H1 (cell line): ENCODE measurements at regions not wholly inside any gene's neighbourhood (a gene's known extent, or its start where the extent isn't known, plus 50 kb on each side); places are given as distances from the start of the nearest gene placed in this dataset.

Source experiments
- CTCF ChIA-PET: fragments of 300-600 bp; sonication (Branson Sonifier 250); formaldehyde crosslinking; loops from one replicate; lab custom pipeline; 2021; ENCODE audit not compliant: partially characterized antibody; lab: Charles Lee
- POLR2A ChIA-PET: fragments of 300-600 bp; sonication (Branson Sonifier 250); formaldehyde crosslinking; loops from one replicate; lab custom pipeline; 2021; ENCODE audit warnings: inconsistent platforms; ENCODE audit not compliant: partially characterized antibody; lab: Charles Lee
- DNase-seq, 2 experiments: peaks; one replicate each; pipeline versions ENCODE4 v3.0.0 to v3.0.0-alpha.2; 2010 to 2022; ENCODE audit warnings: low spot score in 2 of 2, low read depth in 1 of 2, mixed read lengths in 1 of 2
- FAIRE-seq: peaks from 2 replicates; lab custom pipeline; 2011; peaks lifted over from hg19 to GRCh38; lab: Jason Lieb, UNC
- H2AFZ ChIP-seq: 2 replicates; pipeline ENCODE4 v1.8.1; 2012; ENCODE audit warnings: low read length, inconsistent platforms
- H2AK5ac ChIP-seq: 2 replicates; pipeline ENCODE4 v1.6.1; 2013; ENCODE audit warnings: low read depth, low read length
- H2BK120ac ChIP-seq: replicated peaks from 2 replicates; pipeline ENCODE3; 2013; ENCODE audit warnings: low read depth, low read length, inconsistent platforms
- H2BK12ac ChIP-seq: 2 replicates; pipeline ENCODE4 v1.6.1; 2013; ENCODE audit warnings: low read depth, low read length
- H2BK15ac ChIP-seq: 2 replicates; pipeline ENCODE4 v1.6.1; 2013; ENCODE audit warnings: low read length
- H2BK20ac ChIP-seq: 2 replicates; pipeline ENCODE4 v1.6.1; 2013; ENCODE audit warnings: low read length
- H2BK5ac ChIP-seq: 2 replicates; pipeline ENCODE4 v1.6.1; 2013; ENCODE audit warnings: low read depth, low read length
- H3K14ac ChIP-seq: 2 replicates; pipeline ENCODE4 v1.6.1; 2013; ENCODE audit warnings: inconsistent platforms; ENCODE audit not compliant: insufficient read length
- H3K18ac ChIP-seq: 2 replicates; pipeline ENCODE4 v1.6.1; 2013; ENCODE audit warnings: low read length; ENCODE audit errors: extremely low read depth
- H3K23ac ChIP-seq: 2 replicates; pipeline ENCODE4 v1.6.1; 2013; ENCODE audit warnings: inconsistent platforms; ENCODE audit not compliant: insufficient read length
- H3K23me2 ChIP-seq: 2 replicates; pipeline ENCODE4 v1.6.1; 2013; ENCODE audit warnings: low read depth, low read length
- H3K27ac ChIP-seq: 2 replicates; pipeline ENCODE4 v1.6.1; 2011; ENCODE audit warnings: low read depth, low read length, inconsistent platforms
- H3K27me3 ChIP-seq, 4 experiments: replicated peaks in 1 of 4; 1 replicate in 1 of 4; 2 replicates in 3 of 4; pipeline versions ENCODE4 v1.6.1 to v1.8.1; 2011 to 2013; ENCODE audit warnings: low read length in 3 of 4, mild to moderate bottlenecking in 3 of 4, inconsistent platforms in 2 of 4, mixed read lengths in 2 of 4, moderate library complexity in 1 of 4; ENCODE audit not compliant: control insufficient read depth in 3 of 4, insufficient read depth in 3 of 4; ENCODE audit errors: extremely low read depth in 1 of 4
- H3K36me3 ChIP-seq, 4 experiments: 2 replicates each; pipeline versions ENCODE4 v1.6.1 to v1.8.1; 2011 to 2013; ENCODE audit warnings: mild to moderate bottlenecking in 4 of 4, low read length in 3 of 4, moderate library complexity in 2 of 4, control low read depth in 1 of 4, inconsistent platforms in 1 of 4; ENCODE audit not compliant: insufficient read depth in 4 of 4, control insufficient read depth in 2 of 4
- H3K4ac ChIP-seq: replicated peaks from 2 replicates; pipeline ENCODE3; 2013; ENCODE audit warnings: low read length, low read depth, mixed read lengths, inconsistent platforms; ENCODE audit not compliant: insufficient read length
- H3K4me1 ChIP-seq, 4 experiments: replicated peaks in 1 of 4; 1 replicate in 1 of 4; 2 replicates in 3 of 4; pipeline versions ENCODE4 v1.6.1 to v1.8.1; 2011 to 2013; ENCODE audit warnings: low read length in 3 of 4, inconsistent platforms in 2 of 4, mixed read lengths in 1 of 4; ENCODE audit not compliant: insufficient read depth in 4 of 4, control insufficient read depth in 3 of 4
- H3K4me2 ChIP-seq, 2 experiments: 2 replicates each; pipeline versions ENCODE4 v1.6.1 to v1.8.1; 2011 to 2013; ENCODE audit warnings: low read depth in 2 of 2, low read length in 2 of 2, control low read depth in 1 of 2, inconsistent platforms in 1 of 2, mild to moderate bottlenecking in 1 of 2; ENCODE audit not compliant: insufficient read depth in 1 of 2
- H3K4me3 ChIP-seq, 4 experiments: fragments of 200-600, 300-600 bp in 1 of 4; sonication (generic), shearing (Covaris generic), sonication (Bioruptor Twin) in 1 of 4; 2 replicates each; pipeline versions ENCODE4 v1.5.1 to v1.8.1; 2011 to 2016; ENCODE audit warnings: low read length in 4 of 4, low read depth in 3 of 4, control low read depth in 2 of 4, inconsistent platforms in 2 of 4, mild to moderate bottlenecking in 2 of 4, mixed read lengths in 1 of 4, moderate library complexity in 1 of 4; ENCODE audit not compliant: insufficient read depth in 2 of 4; ENCODE audit errors: extremely low read depth in 1 of 4
- H3K56ac ChIP-seq: replicated peaks from 2 replicates; pipeline ENCODE3; 2013; ENCODE audit warnings: low read depth, mild to moderate bottlenecking, mixed read lengths, low read length, inconsistent platforms; ENCODE audit not compliant: insufficient read length
- H3K79me1 ChIP-seq: 2 replicates; pipeline ENCODE4 v1.6.1; 2013; ENCODE audit warnings: low read depth, low read length, control low read depth
- H3K79me2 ChIP-seq, 2 experiments: 2 replicates each; pipeline versions ENCODE4 v1.6.1 to v1.8.1; 2012 to 2013; ENCODE audit warnings: low read length in 2 of 2, mild to moderate bottlenecking in 2 of 2, inconsistent platforms in 1 of 2; ENCODE audit not compliant: insufficient read depth in 2 of 2, control insufficient read depth in 1 of 2
- H3K9ac ChIP-seq, 4 experiments: replicated peaks in 1 of 4; 1 replicate in 1 of 4; 2 replicates in 3 of 4; pipeline versions ENCODE4 v1.6.1 to v1.8.1; 2011 to 2013; ENCODE audit warnings: low read depth in 3 of 4, low read length in 3 of 4, control low read depth in 2 of 4, mild to moderate bottlenecking in 2 of 4, moderate library complexity in 2 of 4, inconsistent platforms in 1 of 4; ENCODE audit errors: extremely low read depth in 1 of 4
- H3K9me3 ChIP-seq, 2 experiments: 2 replicates each; pipeline versions ENCODE4 v1.6.1 to v1.8.1; 2012 to 2013; ENCODE audit warnings: mild to moderate bottlenecking in 2 of 2, moderate library complexity in 2 of 2, control low read depth in 1 of 2, inconsistent platforms in 1 of 2, low read depth in 1 of 2, low read length in 1 of 2, mixed read lengths in 1 of 2; ENCODE audit not compliant: insufficient read depth in 2 of 2
- H4K20me1 ChIP-seq, 2 experiments: replicated peaks in 1 of 2; 2 replicates each; pipeline versions ENCODE3 to v1.8.1; 2011 to 2013; ENCODE audit warnings: inconsistent platforms in 2 of 2, low read length in 2 of 2, mild to moderate bottlenecking in 1 of 2; ENCODE audit not compliant: insufficient read depth in 2 of 2, control insufficient read depth in 1 of 2
- H4K5ac ChIP-seq: 2 replicates; pipeline ENCODE4 v1.6.1; 2013; ENCODE audit warnings: low read length, low read depth, mixed read lengths, inconsistent platforms; ENCODE audit not compliant: insufficient read length
- H4K8ac ChIP-seq: 2 replicates; pipeline ENCODE4 v1.8.0; 2013; ENCODE audit warnings: mild to moderate bottlenecking, moderate library complexity, low read length, inconsistent platforms; ENCODE audit not compliant: insufficient read depth; ENCODE audit errors: extremely low read depth
- H4K91ac ChIP-seq: replicated peaks from 2 replicates; pipeline ENCODE3; 2013; ENCODE audit warnings: low read length, mixed read lengths, inconsistent platforms; ENCODE audit not compliant: insufficient read length
- BACH1 ChIP-seq: IDR thresholded peaks from 2 replicates; pipeline ENCODE4 v1.6.1; 2012; ENCODE audit warnings: low read length, improper control_type of control experiment
- CHD1 ChIP-seq: IDR thresholded peaks from 2 replicates; pipeline ENCODE4 v1.6.1; 2012; ENCODE audit warnings: low read depth, low read length, improper control_type of control experiment
- CREB1 ChIP-seq: IDR thresholded peaks from 2 replicates; pipeline ENCODE4 v1.6.1; 2012; ENCODE audit warnings: inconsistent platforms
- JUND ChIP-seq: IDR thresholded peaks from 2 replicates; pipeline ENCODE4 v1.6.1; 2011; ENCODE audit warnings: mild to moderate bottlenecking, improper control_type of control experiment, low read length
- RXRA ChIP-seq: IDR thresholded peaks from 2 replicates; pipeline ENCODE4 v1.6.1; 2011; ENCODE audit warnings: low read depth, mild to moderate bottlenecking, low read length, moderate library complexity; ENCODE audit not compliant: insufficient read depth
- SP1 ChIP-seq: IDR thresholded peaks from 2 replicates; pipeline ENCODE4 v1.6.1; 2011; ENCODE audit warnings: low read depth, low read length
- TBP ChIP-seq: IDR thresholded peaks from 2 replicates; pipeline ENCODE4 v1.6.1; 2011; ENCODE audit warnings: low read depth, low read length, improper control_type of control experiment
- WGBS, 2 experiments: shearing (Covaris generic) in 1 of 2; methylation state at CpG; one replicate each; pipeline versions ENCODE4 v1.1.6 to v1.1.7; 2013 to 2015; ENCODE audit warnings: low lambda C conversion rate in 2 of 2, mixed read lengths in 2 of 2, inconsistent platforms in 1 of 2, low coverage in 1 of 2, missing lambda C conversion rate in 1 of 2; ENCODE audit not compliant: insufficient replicate concordance in 2 of 2, insufficient coverage in 1 of 2, insufficient read length in 1 of 2; ENCODE audit errors: extremely low coverage in 1 of 2, missing lambda C conversion rate in 1 of 2; 5-methylcytosine and 5-hydroxymethylcytosine counted together

DNA sequence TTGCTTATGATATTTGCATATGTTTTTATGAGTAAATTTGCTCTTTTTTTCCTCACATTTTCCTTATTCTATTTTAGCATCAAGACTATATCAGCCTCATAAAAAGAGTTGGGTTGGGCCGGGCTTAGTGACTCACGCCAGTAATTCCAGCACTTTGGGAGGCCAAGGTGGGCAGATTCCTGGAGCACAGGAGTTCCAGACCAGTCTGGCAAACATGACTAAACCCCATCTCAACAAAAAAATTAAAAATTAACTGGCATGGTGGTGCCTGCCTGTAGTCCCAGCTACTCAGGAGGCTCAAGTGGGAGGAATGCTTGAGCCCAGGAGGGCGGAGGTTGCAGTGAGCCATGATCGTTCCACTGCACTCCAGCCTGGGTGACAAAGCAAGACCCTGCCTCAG, 148.8 kb upstream of the ANO5 start:
- H3K4ac ChIP-seq: no peak overlapping the region
- no peak for TF ChIP-seq SP1
- TF ChIP-seq CREB1: no peak
- no peak for TF ChIP-seq JUND
- TF ChIP-seq BACH1: no peak
- no peak for TF ChIP-seq CHD1
- no peak for TF ChIP-seq TBP
- TF ChIP-seq RXRA: no peak
- H3K79me2 ChIP-seq: no peaks in the 10 kb centered on the region
- no peak overlapping the region for H2BK120ac ChIP-seq
- H2BK20ac ChIP-seq: no peak overlapping the region
- CTCF ChIA-PET: no interaction called here
- no peak overlapping the region for H2BK12ac ChIP-seq
- no peak overlapping the region for H4K91ac ChIP-seq
- H2AK5ac ChIP-seq: no peak overlapping the region
- no peaks in the 10 kb centered on the region for H3K27me3 ChIP-seq
- no peak overlapping the region for H2BK15ac ChIP-seq
- H3K18ac ChIP-seq: no peak overlapping the region
- no peak overlapping the region for H2AFZ ChIP-seq
- H2BK5ac ChIP-seq: no peak overlapping the region
- H3K4me3 ChIP-seq: no peak overlapping the region
- FAIRE-seq: no peak
- H3K56ac ChIP-seq: no peak overlapping the region
- H3K4me2 ChIP-seq: no peak overlapping the region
- H3K27ac ChIP-seq: no peak overlapping the region
- H3K36me3 ChIP-seq: no peaks in the 10 kb centered on the region
- peak overlapping the region; percentile 45; the same call in 1 of the 2 replicates for H4K8ac ChIP-seq
- H4K20me1 ChIP-seq: no peaks in the 10 kb centered on the region
- H3K79me1 ChIP-seq: no peaks in the 10 kb centered on the region
- DNase-seq: no peak
- H3K9ac ChIP-seq: no peak overlapping the region
- WGBS, 2 experiments: 90% methylated on average over 4 of the region's 4 CpGs; no CpG with 5 or more reads in 1 of the 2 experiments
- POLR2A ChIA-PET: no interaction called here
- H3K23me2 ChIP-seq: no peaks in the 10 kb centered on the region
- H4K5ac ChIP-seq: no peak overlapping the region
- H3K14ac ChIP-seq: no peak overlapping the region
- no peaks in the 10 kb centered on the region for H3K9me3 ChIP-seq
- peaks cover 0 to 4% (median 2%) of the 10 kb centered on the region in 4 experiments; a peak in 2 of 7 replicates for H3K4me1 ChIP-seq
- no peak overlapping the region for H3K23ac ChIP-seq
